H9 (cell line): ENCODE measurements at regions not wholly inside any gene's neighbourhood (a gene's known extent, or its start where the extent isn't known, plus 50 kb on each side); places are given as distances from the start of the nearest gene placed in this dataset.

Experiments used
- DNase-seq: peaks from one replicate; pipeline ENCODE4 v3.0.0-alpha.2; 2017
- H2AFZ ChIP-seq: one replicate; pipeline ENCODE4 v1.6.1; 2013; ENCODE audit warnings: mild to moderate bottlenecking, low read length, control low read depth, moderate library complexity
- H2AK5ac ChIP-seq: 2 replicates; pipeline ENCODE4 v1.6.1; 2013; ENCODE audit warnings: low read length, control low read depth, mixed read lengths; ENCODE audit not compliant: insufficient read length
- H2BK120ac ChIP-seq: one replicate; pipeline ENCODE4 v1.6.1; 2013; ENCODE audit warnings: low read depth, mild to moderate bottlenecking, low read length, control low read depth, inconsistent platforms; ENCODE audit not compliant: poor library complexity, severe bottlenecking
- H2BK12ac ChIP-seq: 2 replicates; pipeline ENCODE4 v1.6.1; 2013; ENCODE audit warnings: low read length, control low read depth, mixed read lengths, low read depth; ENCODE audit not compliant: insufficient read length
- H2BK15ac ChIP-seq: 2 replicates; pipeline ENCODE4 v1.6.1; 2013; ENCODE audit warnings: low read depth, low read length, control low read depth
- H2BK20ac ChIP-seq: one replicate; pipeline ENCODE4 v1.6.1; 2013; ENCODE audit warnings: low read depth, mild to moderate bottlenecking, low read length, control low read depth, inconsistent platforms; ENCODE audit not compliant: poor library complexity, severe bottlenecking
- H2BK5ac ChIP-seq: 2 replicates; pipeline ENCODE4 v1.6.1; 2013; ENCODE audit warnings: low read length, control low read depth, mixed read lengths; ENCODE audit not compliant: insufficient read length
- H3K14ac ChIP-seq: 2 replicates; pipeline ENCODE4 v1.6.1; 2013; ENCODE audit warnings: low read length, control low read depth; ENCODE audit not compliant: insufficient read depth
- H3K18ac ChIP-seq: 2 replicates; pipeline ENCODE4 v1.6.1; 2013; ENCODE audit warnings: low read depth, mild to moderate bottlenecking, mixed read lengths, low read length, control low read depth; ENCODE audit not compliant: insufficient read length
- H3K23ac ChIP-seq: 2 replicates; pipeline ENCODE4 v1.6.1; 2013; ENCODE audit warnings: low read length, control low read depth, mixed read lengths, low read depth; ENCODE audit not compliant: insufficient read length
- H3K23me2 ChIP-seq: 2 replicates; pipeline ENCODE4 v1.6.1; 2013; ENCODE audit warnings: low read depth, mild to moderate bottlenecking, mixed read lengths, low read length, control low read depth; ENCODE audit not compliant: insufficient read length, poor library complexity, severe bottlenecking
- H3K27ac ChIP-seq: 2 replicates; pipeline ENCODE4 v1.5.1; 2013; ENCODE audit warnings: low read length, control low read depth, mixed read lengths, low read depth; ENCODE audit not compliant: insufficient read length
- H3K27me3 ChIP-seq: 2 replicates; pipeline ENCODE4 v1.6.1; 2013; ENCODE audit warnings: low read length, control low read depth, inconsistent platforms; ENCODE audit not compliant: insufficient read depth
- H3K4ac ChIP-seq: 2 replicates; pipeline ENCODE4 v1.6.1; 2013; ENCODE audit warnings: low read depth, mild to moderate bottlenecking, control low read depth, inconsistent platforms, low read length, moderate library complexity
- H3K4me1 ChIP-seq: 2 replicates; pipeline ENCODE4 v1.6.1; 2013; ENCODE audit warnings: low read length, control low read depth, inconsistent platforms; ENCODE audit not compliant: insufficient read depth
- H3K4me2 ChIP-seq: 2 replicates; pipeline ENCODE4 v1.6.1; 2013; ENCODE audit warnings: low read length, control low read depth, mixed read lengths; ENCODE audit not compliant: insufficient read length, insufficient read depth
- H3K56ac ChIP-seq: 2 replicates; pipeline ENCODE4 v1.6.1; 2013; ENCODE audit warnings: low read depth, mild to moderate bottlenecking, mixed read lengths, low read length, control low read depth; ENCODE audit not compliant: insufficient read length
- H3K79me1 ChIP-seq: 2 replicates; pipeline ENCODE4 v1.6.1; 2013; ENCODE audit warnings: low read depth, mild to moderate bottlenecking, moderate library complexity, low read length, control low read depth, inconsistent platforms; ENCODE audit not compliant: insufficient read depth, poor library complexity, severe bottlenecking
- H3K79me2 ChIP-seq: 2 replicates; pipeline ENCODE4 v1.6.1; 2013; ENCODE audit warnings: low read length, control low read depth, inconsistent platforms; ENCODE audit not compliant: insufficient read depth
- H3K9ac ChIP-seq: 2 replicates; pipeline ENCODE4 v1.6.1; 2013; ENCODE audit warnings: low read length, control low read depth, mixed read lengths; ENCODE audit not compliant: insufficient read length; ENCODE audit errors: extremely low read depth
- H3K9me3 ChIP-seq: one replicate; pipeline ENCODE4 v1.6.1; 2013; ENCODE audit warnings: low read depth, low read length, inconsistent platforms; ENCODE audit not compliant: control insufficient read depth
- H3T11ph ChIP-seq: one replicate; pipeline ENCODE4 v1.6.1; 2013; ENCODE audit warnings: mild to moderate bottlenecking, low read length, control low read depth, inconsistent platforms
- H4K20me1 ChIP-seq: one replicate; pipeline ENCODE4 v1.6.1; 2013; ENCODE audit not compliant: control insufficient read depth, insufficient read length, insufficient read depth
- H4K5ac ChIP-seq: 2 replicates; pipeline ENCODE4 v1.6.1; 2013; ENCODE audit warnings: low read depth, mild to moderate bottlenecking, mixed read lengths, low read length, control low read depth; ENCODE audit not compliant: insufficient read length
- H4K8ac ChIP-seq: replicated peaks from 2 replicates; pipeline ENCODE4 v1.6.1; 2013; ENCODE audit warnings: low read length, control low read depth, mixed read lengths, low read depth; ENCODE audit not compliant: insufficient read length
- H4K91ac ChIP-seq: 2 replicates; pipeline ENCODE4 v1.6.1; 2013; ENCODE audit warnings: low read depth, mild to moderate bottlenecking, moderate library complexity, mixed read lengths, low read length, control low read depth; ENCODE audit not compliant: insufficient read length
- H3K27ac Mint-ChIP-seq, 3 experiments: 2 replicates in 2 of 3; 3 replicates in 1 of 3; pipeline ENCODE4 v1.8.0; 2020 to 2021; ENCODE audit warnings: mixed read lengths in 3 of 3, mild to moderate bottlenecking in 1 of 3, moderate library complexity in 1 of 3
- H3K27me3 Mint-ChIP-seq: 2 replicates; pipeline ENCODE4 v1.8.0; 2021; ENCODE audit warnings: low read depth, mild to moderate bottlenecking, moderate library complexity, mixed read lengths
- H3K36me3 Mint-ChIP-seq, 3 experiments: 2 replicates in 2 of 3; 3 replicates in 1 of 3; pipeline ENCODE4 v1.8.0; 2020 to 2021; ENCODE audit warnings: low read depth in 3 of 3, mixed read lengths in 3 of 3; ENCODE audit not compliant: insufficient read depth in 1 of 3
- H3K4me1 Mint-ChIP-seq, 2 experiments: 2 replicates each; pipeline ENCODE4 v1.8.0; 2020; ENCODE audit warnings: mixed read lengths in 2 of 2
- H3K4me3 Mint-ChIP-seq, 2 experiments: 2 replicates in 1 of 2; 3 replicates in 1 of 2; pipeline ENCODE4 v1.8.0; 2020 to 2021; ENCODE audit warnings: mild to moderate bottlenecking in 2 of 2, mixed read lengths in 2 of 2, moderate library complexity in 1 of 2
- H3K9me3 Mint-ChIP-seq, 2 experiments: 2 replicates in 1 of 2; 3 replicates in 1 of 2; pipeline ENCODE4 v1.8.0; 2020; ENCODE audit warnings: mild to moderate bottlenecking in 2 of 2, mixed read lengths in 2 of 2, moderate library complexity in 1 of 2
- CTCF ChIP-seq: fragments of 200-600 bp; sonication (generic); conservative IDR thresholded peaks from 3 replicates; pipeline ENCODE4 v1.8.0; 2021; ENCODE audit warnings: antibody characterized with exemption, mild to moderate bottlenecking
- WGBS: extraction: QIAGEN DNeasy Blood & Tissue Kit; methylation state at CpG from one replicate; pipeline ENCODE4 v1.1.7; 2013; ENCODE audit warnings: missing lambda C conversion rate, low lambda C conversion rate, mixed read lengths; ENCODE audit not compliant: insufficient read length; ENCODE audit errors: extremely low coverage; 5-methylcytosine and 5-hydroxymethylcytosine counted together

GRCh38 chr16:54620197-54620596 lies 310.5 kb upstream of the IRX5 start:
- Histone ChIP-seq H3K4me2 (no peak overlapping the region), H3K79me1 (no peaks in the 10 kb centered on the region), H2AFZ (no peak overlapping the region), H3K56ac (no peak overlapping the region), H2AK5ac (no peak overlapping the region), H4K5ac (no peak overlapping the region), H4K91ac (no peak overlapping the region), H3T11ph (no peak overlapping the region), H3K4ac (no peak overlapping the region), H2BK5ac (no peak overlapping the region), H3K23me2 (no peaks in the 10 kb centered on the region), H2BK15ac (no peak overlapping the region), H4K8ac (no peak overlapping the region), H3K18ac (no peak overlapping the region), H3K27ac (no peak overlapping the region), H2BK12ac (no peak overlapping the region), H2BK20ac (no peak overlapping the region), H3K4me1 (no peaks in the 10 kb centered on the region), H4K20me1 (no peaks in the 10 kb centered on the region), H3K23ac (no peak overlapping the region), H3K14ac (no peak overlapping the region), H2BK120ac (no peak overlapping the region), H3K79me2 (no peaks in the 10 kb centered on the region), H3K9ac (no peak overlapping the region), H3K9me3 (no peaks in the 10 kb centered on the region), H3K27me3 (0 out of 2 replicates have a peak, but pooled peaks cover 3% of the 10 kb centered on the region)
- H3K9me3 Mint-ChIP-seq = peaks cover 11 to 13% of the 10 kb centered on the region in 2 experiments; a peak in 4 of 5 replicates
- H3K36me3 Mint-ChIP-seq = peaks cover 3 to 12% (median 7%) of the 10 kb centered on the region in 3 experiments; a peak in 3 of 7 replicates
- no peak overlapping the region for H3K4me3 Mint-ChIP-seq
- H3K27me3 Mint-ChIP-seq = peaks cover 9% of the 10 kb centered on the region
- WGBS = no CpG with 5 or more reads among the region's 3 CpGs
- no peak overlapping the region for H3K27ac Mint-ChIP-seq
- TF ChIP-seq CTCF = no peak
- H3K4me1 Mint-ChIP-seq = no peaks in the 10 kb centered on the region
- no peak for DNase-seq
